Heart left ventricle (tissue), 13 donors: ENCODE measurements at regions not wholly inside any gene's neighbourhood (a gene's known extent, or its start where the extent isn't known, plus 50 kb on each side); places are given as distances from the start of the nearest gene placed in this dataset.

ENCODE experiments used
- CTCF ChIP-seq, 12 donors: fragments of 200-600 bp; sonication (generic) in 4 of 12; IDR thresholded peaks; one replicate each; pipeline versions ENCODE4 v1.5.0 to v1.8.0; 2018 to 2022; ENCODE audit warnings: antibody characterized with exemption in 12 of 12, mild to moderate bottlenecking in 5 of 12
- POLR2A ChIP-seq, 2 donors: fragments of 450-650 bp; IDR thresholded peaks; one replicate each; pipeline ENCODE4 v1.6.1; 2017; ENCODE audit warnings: antibody characterized with exemption in 2 of 2, mild to moderate bottlenecking in 2 of 2, moderate library complexity in 2 of 2
- donor health status: ischemic (EF 13 %, LVEDD 7.1; RV severe dilation, severe dysfunction).
- donor health status: DM: no; HTN: yes; CAD: no.
- donor health status: DM: no; HTN: no; CAD: no.
- donor health status: ischemic (EF 25% LVEDD 6.9; RV normal size, moderate dysfunction).
- donor health status: ischemic (EF 25% LVEDD 5.7; RV mildly dilated, moderate dysfunction).
- donor health status: ischemic (EF 35%, LVEDD 5.7; RV mildly dilated, moderate dysfunction).
- donor health status: nonischemic (EF 11% LVEDD 7.7; RV severe dilation, severe dysfunction).
- donor health status: DM: yes; HTN: yes; CAD: no.
- donor health status: PGD.
- donor health status: ischemic (EF 29% LVEDD 5.4; RV normal size, mild dysfunction).
- donor health status: nonischemic (EF 23%, LVEDD 6.1; RV moderate dilation, normal function).

GRCh38 chr2:198476007-198476406 is 671.6 kb downstream of the PLCL1 start:
- TF ChIP-seq CTCF (IDR thresholded peaks at IDR 0.05) = no peak
- no peak for TF ChIP-seq POLR2A (IDR thresholded peaks at IDR 0.05)
